Left ventricle myocardium inferior (tissue), 1 donor: ENCODE measurements at regions not wholly inside any gene's neighbourhood (a gene's known extent, or its start where the extent isn't known, plus 50 kb on each side); places are given as distances from the start of the nearest gene placed in this dataset.

Experiments used
- DNase-seq: peaks from one replicate; pipeline ENCODE4 v3.0.0-alpha.2; 2020
- H3K27ac ChIP-seq: fragments of 200-600 bp; replicated peaks from 2 replicates; pipeline ENCODE4 v1.8.0; 2021
- H3K27me3 ChIP-seq: fragments of 200-600 bp; 2 replicates; pipeline ENCODE4 v1.8.0; 2021; ENCODE audit warnings: low read depth
- H3K36me3 ChIP-seq: fragments of 200-600 bp; 2 replicates; pipeline ENCODE4 v1.8.0; 2021
- H3K4me1 ChIP-seq: fragments of 200-600 bp; 2 replicates; pipeline ENCODE4 v1.8.0; 2021
- H3K4me3 ChIP-seq: fragments of 200-600 bp; 2 replicates; pipeline ENCODE4 v1.8.0; 2021; ENCODE audit warnings: mild to moderate bottlenecking, moderate library complexity
- H3K9me3 ChIP-seq: fragments of 200-600 bp; replicated peaks from 2 replicates; pipeline ENCODE4 v1.8.0; 2021
- intact Hi-C: fragments of 100-400 bp; cut with micrococcal nuclease; formaldehyde crosslinking; loops from one replicate; pipeline ENCODE4 v1.11.0; 2022
- TF ChIP-seq, protein P1 (sequence below): fragments of 200-600 bp; IDR thresholded peaks from 2 replicates; pipeline ENCODE4 v1.8.0; 2021; ENCODE audit warnings: antibody characterized with exemption, mild to moderate bottlenecking, borderline replicate concordance
- donor health status: DM: no; HTN: yes; CAD: no; lungs with severe emphysema.

DNA sequence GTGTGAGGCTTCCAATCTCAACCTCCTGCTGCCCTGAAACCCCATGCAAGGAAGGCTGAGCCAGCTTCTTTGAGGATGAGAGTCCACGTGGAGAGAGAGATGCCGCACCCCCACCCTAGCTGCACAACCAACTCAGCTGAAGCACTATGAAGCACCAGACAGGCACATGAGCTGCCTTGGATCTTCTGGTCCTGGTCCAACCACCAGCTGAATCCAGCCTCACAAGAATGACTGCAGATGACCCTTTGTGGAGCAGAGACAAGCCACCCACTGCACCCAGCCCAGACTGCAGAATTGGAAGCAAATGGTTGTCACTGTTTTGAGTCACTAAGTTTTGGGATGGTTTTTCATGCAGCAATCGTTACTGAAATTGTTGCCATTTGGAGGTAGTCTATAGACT, 149.6 kb upstream of the SYT13 start:
- H3K4me3 ChIP-seq: no peak overlapping the region
- peaks cover 68% of the 10 kb centered on the region for H3K27me3 ChIP-seq
- no peak for DNase-seq
- H3K36me3 ChIP-seq: no peaks in the 10 kb centered on the region
- no peaks in the 10 kb centered on the region for H3K4me1 ChIP-seq
- TF ChIP-seq, protein P1, sequence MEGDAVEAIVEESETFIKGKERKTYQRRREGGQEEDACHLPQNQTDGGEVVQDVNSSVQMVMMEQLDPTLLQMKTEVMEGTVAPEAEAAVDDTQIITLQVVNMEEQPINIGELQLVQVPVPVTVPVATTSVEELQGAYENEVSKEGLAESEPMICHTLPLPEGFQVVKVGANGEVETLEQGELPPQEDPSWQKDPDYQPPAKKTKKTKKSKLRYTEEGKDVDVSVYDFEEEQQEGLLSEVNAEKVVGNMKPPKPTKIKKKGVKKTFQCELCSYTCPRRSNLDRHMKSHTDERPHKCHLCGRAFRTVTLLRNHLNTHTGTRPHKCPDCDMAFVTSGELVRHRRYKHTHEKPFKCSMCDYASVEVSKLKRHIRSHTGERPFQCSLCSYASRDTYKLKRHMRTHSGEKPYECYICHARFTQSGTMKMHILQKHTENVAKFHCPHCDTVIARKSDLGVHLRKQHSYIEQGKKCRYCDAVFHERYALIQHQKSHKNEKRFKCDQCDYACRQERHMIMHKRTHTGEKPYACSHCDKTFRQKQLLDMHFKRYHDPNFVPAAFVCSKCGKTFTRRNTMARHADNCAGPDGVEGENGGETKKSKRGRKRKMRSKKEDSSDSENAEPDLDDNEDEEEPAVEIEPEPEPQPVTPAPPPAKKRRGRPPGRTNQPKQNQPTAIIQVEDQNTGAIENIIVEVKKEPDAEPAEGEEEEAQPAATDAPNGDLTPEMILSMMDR: no peak
- intact Hi-C loops: no loop called here
- H3K27ac ChIP-seq: no peak overlapping the region
- H3K9me3 ChIP-seq: peaks cover 16% of the 10 kb centered on the region

DNA sequence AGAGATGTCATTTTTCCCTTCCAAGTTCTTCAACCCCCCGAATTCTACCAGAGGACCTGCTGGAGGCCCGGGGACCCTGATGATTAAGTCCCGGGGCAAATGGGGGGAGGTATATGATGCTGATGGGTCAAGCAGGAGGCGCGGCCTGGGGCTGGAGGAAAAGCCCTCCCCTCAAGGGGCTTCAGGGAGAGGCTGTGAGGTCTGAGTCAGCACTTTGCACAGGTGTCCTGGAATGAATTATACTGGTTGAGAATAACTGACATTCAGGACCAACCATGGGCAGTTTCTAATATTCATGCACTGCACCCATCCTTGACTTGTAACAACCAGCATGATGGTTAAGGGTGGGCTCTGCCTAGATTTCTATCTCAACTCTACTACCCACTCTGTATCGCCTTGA, 146.8 kb upstream of the SYT13 start:
- Histone ChIP-seq H3K9me3 (no peaks in the 10 kb centered on the region), H3K36me3 (no peaks in the 10 kb centered on the region), H3K4me1 (no peaks in the 10 kb centered on the region), H3K27ac (no peak overlapping the region), H3K4me3 (no peak overlapping the region), H3K27me3 (peaks cover 88% of the 10 kb centered on the region)
- intact Hi-C loops: no loop called here
- no peak for DNase-seq
- TF ChIP-seq, protein P1: no peak

GRCh38 chr11:45432100-45432499, 146.0 kb upstream of the SYT13 start:
- intact Hi-C loops: no loop called here

GRCh38 chr11:45431046-45432018, 145.2 kb upstream of the SYT13 start:
- Histone ChIP-seq H3K9me3 (no peaks in the 10 kb centered on the region), H3K27ac (no peak overlapping the region), H3K4me3 (no peak overlapping the region), H3K4me1 (no peaks in the 10 kb centered on the region), H3K27me3 (peaks cover 84% of the 10 kb centered on the region), H3K36me3 (no peaks in the 10 kb centered on the region)
- DNase-seq: no peak
- TF ChIP-seq, protein P1: no peak
- intact Hi-C loops: no loop called here

More at GRCh38 chr11:45432100-45432499, 146.0 kb upstream of the SYT13 start:
- Histone ChIP-seq H3K27ac (no peak overlapping the region), H3K36me3 (no peaks in the 10 kb centered on the region), H3K27me3 (peaks cover 87% of the 10 kb centered on the region), H3K9me3 (no peaks in the 10 kb centered on the region), H3K4me3 (no peak overlapping the region), H3K4me1 (no peaks in the 10 kb centered on the region)
- TF ChIP-seq, protein P1: no peak
- DNase-seq: no peak

GRCh38 chr11:45430361-45430760, 144.2 kb upstream of the SYT13 start:
- no peaks in the 10 kb centered on the region for H3K36me3 ChIP-seq
- TF ChIP-seq, protein P1: no peak
- no peaks in the 10 kb centered on the region for H3K4me1 ChIP-seq
- H3K4me3 ChIP-seq: no peak overlapping the region
- H3K9me3 ChIP-seq: no peaks in the 10 kb centered on the region
- H3K27me3 ChIP-seq: peaks cover 75% of the 10 kb centered on the region
- no peak overlapping the region for H3K27ac ChIP-seq
- intact Hi-C loops: no loop called here
- DNase-seq: no peak
